ENCODE measurements at regions not wholly inside any gene's neighbourhood (a gene's known extent, or its start where the extent isn't known, plus 50 kb on each side); places are given as distances from the start of the nearest gene placed in this dataset.

DNA sequence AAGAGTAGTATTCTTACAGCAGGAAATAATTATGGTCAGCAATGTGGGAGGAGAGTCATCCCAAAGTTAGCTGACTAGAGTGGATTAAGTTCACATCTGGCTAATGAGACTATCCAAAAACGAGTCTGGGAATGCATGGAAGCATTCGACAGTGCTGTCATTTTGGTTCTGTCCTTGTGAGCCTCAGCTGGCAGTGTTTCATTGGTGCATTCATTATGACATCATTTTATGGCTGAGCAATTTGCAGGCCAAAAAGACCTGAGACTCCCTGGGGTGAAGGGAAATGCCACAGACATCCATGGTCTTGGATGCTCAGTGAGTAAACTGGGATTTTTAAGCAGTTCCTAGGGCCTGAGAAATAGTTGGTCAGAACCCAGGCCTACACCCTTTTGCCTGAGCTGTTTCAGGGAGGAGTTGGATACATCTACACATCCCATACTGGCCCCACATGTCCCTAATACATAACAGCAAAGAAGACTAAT is 196.4 kb upstream of the CCN2 start:
- ChIA-PET POLR2A (no interaction called here), CTCF (no interaction called here)
- peaks cover 27% of the 10 kb centered on the region for H3K4me1 Mint-ChIP-seq
- no peak overlapping the region for H3K4me3 Mint-ChIP-seq
- TF ChIP-seq, protein P1, sequence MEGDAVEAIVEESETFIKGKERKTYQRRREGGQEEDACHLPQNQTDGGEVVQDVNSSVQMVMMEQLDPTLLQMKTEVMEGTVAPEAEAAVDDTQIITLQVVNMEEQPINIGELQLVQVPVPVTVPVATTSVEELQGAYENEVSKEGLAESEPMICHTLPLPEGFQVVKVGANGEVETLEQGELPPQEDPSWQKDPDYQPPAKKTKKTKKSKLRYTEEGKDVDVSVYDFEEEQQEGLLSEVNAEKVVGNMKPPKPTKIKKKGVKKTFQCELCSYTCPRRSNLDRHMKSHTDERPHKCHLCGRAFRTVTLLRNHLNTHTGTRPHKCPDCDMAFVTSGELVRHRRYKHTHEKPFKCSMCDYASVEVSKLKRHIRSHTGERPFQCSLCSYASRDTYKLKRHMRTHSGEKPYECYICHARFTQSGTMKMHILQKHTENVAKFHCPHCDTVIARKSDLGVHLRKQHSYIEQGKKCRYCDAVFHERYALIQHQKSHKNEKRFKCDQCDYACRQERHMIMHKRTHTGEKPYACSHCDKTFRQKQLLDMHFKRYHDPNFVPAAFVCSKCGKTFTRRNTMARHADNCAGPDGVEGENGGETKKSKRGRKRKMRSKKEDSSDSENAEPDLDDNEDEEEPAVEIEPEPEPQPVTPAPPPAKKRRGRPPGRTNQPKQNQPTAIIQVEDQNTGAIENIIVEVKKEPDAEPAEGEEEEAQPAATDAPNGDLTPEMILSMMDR (IDR thresholded peaks at IDR 0.05) = no peak
- no peaks in the 10 kb centered on the region for H3K27me3 Mint-ChIP-seq
- H3K27ac Mint-ChIP-seq = no peak overlapping the region
- no peak for ATAC-seq (ENCODE audit: low read depth)
- intact Hi-C loops (cut with micrococcal nuclease) = no loop called here
- DNase-seq = no peak
- peaks cover 3% of the 10 kb centered on the region for H3K36me3 Mint-ChIP-seq (ENCODE audit: low read depth)
- H3K9me3 Mint-ChIP-seq = no peaks in the 10 kb centered on the region

- Mint-ChIP-seq H3K9me3 (no peaks in the 10 kb centered on the region), H3K27ac (no peak overlapping the region), H3K4me3 (no peak overlapping the region), H3K27me3 (no peaks in the 10 kb centered on the region), H3K36me3 (ENCODE audit: low read depth) (peaks cover 3% of the 10 kb centered on the region), H3K4me1 (peaks cover 30% of the 10 kb centered on the region)
- ChIA-PET POLR2A (no interaction called here), CTCF (no interaction called here)
- ATAC-seq (ENCODE audit: low read depth) (no peak), DNase-seq (no peak)
- intact Hi-C loops (cut with micrococcal nuclease) = loop anchor here (1.0 kb wide), 1 partner anchor 8 kb away; no protein-coding TSS in a partner anchor
- TF ChIP-seq, protein P1 (IDR thresholded peaks at IDR 0.05) = no peak
Measured at GRCh38 chr6:132144456-132144855, 193.3 kb upstream of the CCN2 start.

DNA sequence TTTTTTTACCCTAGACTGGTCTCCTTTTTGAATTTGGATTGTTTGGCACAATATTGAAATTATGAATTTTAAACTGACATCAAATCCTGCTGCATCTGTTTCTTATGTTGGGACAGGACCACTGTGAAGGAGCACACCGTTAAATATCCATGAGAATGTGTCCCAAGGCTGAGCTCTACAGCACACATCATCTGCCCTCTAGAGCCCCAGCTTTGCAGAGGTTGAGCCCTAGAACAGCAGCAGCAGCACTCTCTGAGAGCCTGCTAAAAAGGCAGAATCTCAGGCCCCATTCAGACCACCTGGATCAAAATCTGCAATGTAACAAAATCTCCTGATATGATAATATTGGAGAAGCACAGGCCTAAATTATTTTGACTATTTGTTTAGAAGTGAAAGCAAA is 192.1 kb upstream of the CCN2 start:
- intact Hi-C loops (cut with micrococcal nuclease) = no loop called here
- H3K27me3 Mint-ChIP-seq = no peaks in the 10 kb centered on the region
- peaks cover 41% of the 10 kb centered on the region for H3K4me1 Mint-ChIP-seq
- TF ChIP-seq, protein P1 (IDR thresholded peaks at IDR 0.05) = no peak
- H3K27ac Mint-ChIP-seq = no peak overlapping the region
- CTCF ChIA-PET = no interaction called here
- H3K4me3 Mint-ChIP-seq = no peak overlapping the region
- H3K36me3 Mint-ChIP-seq (ENCODE audit: low read depth) = peaks cover 3% of the 10 kb centered on the region
- no peaks in the 10 kb centered on the region for H3K9me3 Mint-ChIP-seq
- ATAC-seq (ENCODE audit: low read depth) = no peak
- POLR2A ChIA-PET = no interaction called here
- DNase-seq = no peak

DNA sequence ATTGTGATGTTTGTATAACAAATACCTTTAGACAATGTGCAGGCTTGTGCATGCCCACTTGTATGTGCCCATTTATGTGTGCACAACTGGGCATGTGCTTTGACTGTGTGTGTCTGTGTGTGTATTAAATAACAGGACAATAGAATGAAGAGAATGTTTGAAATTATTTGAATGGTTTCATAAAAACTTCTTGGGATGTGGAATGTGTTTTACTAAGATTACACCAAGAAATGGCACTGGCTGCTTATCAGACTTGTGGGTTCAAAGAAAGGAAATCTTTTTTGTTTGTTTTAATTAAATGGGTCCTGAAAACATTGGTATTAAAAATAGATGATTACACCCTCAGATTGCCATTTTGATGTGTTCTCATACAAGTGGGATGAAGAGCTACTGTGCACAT is 191.6 kb upstream of the CCN2 start:
- Mint-ChIP-seq H3K9me3 (no peaks in the 10 kb centered on the region), H3K4me3 (no peak overlapping the region), H3K27ac (no peak overlapping the region), H3K27me3 (no peaks in the 10 kb centered on the region), H3K36me3 (ENCODE audit: low read depth) (peaks cover 3% of the 10 kb centered on the region), H3K4me1 (peaks cover 46% of the 10 kb centered on the region)
- TF ChIP-seq, protein P1 (IDR thresholded peaks at IDR 0.05) = no peak
- ATAC-seq (ENCODE audit: low read depth) (no peak), DNase-seq (no peak)
- intact Hi-C loops (cut with micrococcal nuclease) = no loop called here
- POLR2A ChIA-PET = interaction anchor here (0.7 kb wide), 1 partner anchor 27 kb away, joined by 3 read pairs; no protein-coding TSS in a partner anchor
- CTCF ChIA-PET = no interaction called here

GRCh38 chr6:132142308-132142707 is 191.1 kb upstream of the CCN2 start:
- TF ChIP-seq, protein P1 (IDR thresholded peaks at IDR 0.05) = no peak
- intact Hi-C loops (cut with micrococcal nuclease) = no loop called here
- DNase-seq (no peak), ATAC-seq (ENCODE audit: low read depth) (no peak)
- CTCF ChIA-PET = no interaction called here
- Mint-ChIP-seq H3K27me3 (no peaks in the 10 kb centered on the region), H3K4me3 (no peak overlapping the region), H3K4me1 (peaks cover 50% of the 10 kb centered on the region), H3K27ac (no peak overlapping the region), H3K9me3 (no peaks in the 10 kb centered on the region), H3K36me3 (ENCODE audit: low read depth) (peaks cover 3% of the 10 kb centered on the region)
- POLR2A ChIA-PET = interaction anchor here (0.7 kb wide), 1 partner anchor 26 kb away, joined by 3 read pairs; no protein-coding TSS in a partner anchor
